Endodermal cell (in vitro differentiated cells): ENCODE measurements at regions not wholly inside any gene's neighbourhood (a gene's known extent, or its start where the extent isn't known, plus 50 kb on each side); places are given as distances from the start of the nearest gene placed in this dataset.

Experiments
- DNase-seq: peaks from one replicate; pipeline ENCODE4 v3.0.0-alpha.2; 2017
- H3K27ac ChIP-seq: 2 replicates; pipeline ENCODE4 v1.5.1; 2013; ENCODE audit warnings: mild to moderate bottlenecking, low read depth, low read length, moderate library complexity
- H3K27me3 ChIP-seq: 2 replicates; pipeline ENCODE4 v1.6.1; 2013; ENCODE audit warnings: mild to moderate bottlenecking, low read length, moderate library complexity; ENCODE audit not compliant: insufficient read depth, control insufficient read depth, poor library complexity, severe bottlenecking
- H3K36me3 ChIP-seq: 2 replicates; pipeline ENCODE4 v1.7.0; 2013; ENCODE audit warnings: mild to moderate bottlenecking, low read length, moderate library complexity; ENCODE audit not compliant: control insufficient read depth, insufficient read depth
- H3K4me1 ChIP-seq: one replicate; pipeline ENCODE4 v1.7.0; 2013; ENCODE audit warnings: low read length; ENCODE audit not compliant: control insufficient read depth, insufficient read depth
- H3K4me3 ChIP-seq: 2 replicates; pipeline ENCODE4 v1.5.1; 2013; ENCODE audit warnings: mild to moderate bottlenecking, low read length, moderate library complexity
- H3K9ac ChIP-seq: 2 replicates; pipeline ENCODE4 v1.6.1; 2013; ENCODE audit warnings: mild to moderate bottlenecking, low read length, moderate library complexity; ENCODE audit not compliant: poor library complexity, severe bottlenecking; ENCODE audit errors: extremely low read depth
- H3K9me3 ChIP-seq: 2 replicates; pipeline ENCODE4 v1.6.1; 2013; ENCODE audit warnings: mild to moderate bottlenecking, low read length, moderate library complexity; ENCODE audit not compliant: control insufficient read depth
- H3K27ac Mint-ChIP-seq: 2 replicates; pipeline ENCODE4 v1.8.0; 2020; ENCODE audit warnings: mixed read lengths
- H3K27me3 Mint-ChIP-seq: 2 replicates; pipeline ENCODE4 v1.8.0; 2021; ENCODE audit warnings: mild to moderate bottlenecking, mixed read lengths; ENCODE audit not compliant: insufficient read depth
- H3K36me3 Mint-ChIP-seq: 2 replicates; pipeline ENCODE4 v1.8.0; 2020; ENCODE audit warnings: low read depth, mixed read lengths
- H3K4me1 Mint-ChIP-seq: 2 replicates; pipeline ENCODE4 v1.8.0; 2020; ENCODE audit warnings: mixed read lengths
- H3K4me3 Mint-ChIP-seq: 2 replicates; pipeline ENCODE4 v1.8.0; 2020; ENCODE audit warnings: mild to moderate bottlenecking, moderate library complexity, mixed read lengths
- H3K9me3 Mint-ChIP-seq: 2 replicates; pipeline ENCODE4 v1.8.0; 2020; ENCODE audit warnings: mild to moderate bottlenecking, mixed read lengths
- CTCF ChIP-seq: fragments of 200-600 bp; sonication (generic); conservative IDR thresholded peaks from 2 replicates; pipeline ENCODE4 v1.5.0; 2021; ENCODE audit warnings: antibody characterized with exemption, mild to moderate bottlenecking
- WGBS, 2 experiments: methylation state at CpG; one replicate each; pipeline versions ENCODE4 v1.1.5 to v1.1.7; 2013; ENCODE audit warnings: missing lambda C conversion rate in 2 of 2, mixed read lengths in 1 of 2; ENCODE audit not compliant: insufficient coverage in 1 of 2, insufficient read length in 1 of 2; 5-methylcytosine and 5-hydroxymethylcytosine counted together

- TF ChIP-seq CTCF: no peak
- no peak overlapping the region for H3K27ac Mint-ChIP-seq
- H3K36me3 ChIP-seq: no peaks in the 10 kb centered on the region
- no peak overlapping the region for H3K27ac ChIP-seq
- H3K9me3 ChIP-seq: no peaks in the 10 kb centered on the region
- no peak for DNase-seq
- H3K9ac ChIP-seq: no peak overlapping the region
- no peaks in the 10 kb centered on the region for H3K4me1 ChIP-seq
- WGBS, 2 experiments: 98% methylated on average over 4 to 5 of the region's 6 CpGs
- peaks cover 10% of the 10 kb centered on the region for H3K4me1 Mint-ChIP-seq
- H3K4me3 Mint-ChIP-seq: no peak overlapping the region
- H3K36me3 Mint-ChIP-seq: no peaks in the 10 kb centered on the region
- no peaks in the 10 kb centered on the region for H3K9me3 Mint-ChIP-seq
- H3K27me3 ChIP-seq: no peaks in the 10 kb centered on the region
- H3K4me3 ChIP-seq: no peak overlapping the region
- peaks cover 4% of the 10 kb centered on the region for H3K27me3 Mint-ChIP-seq
Observed at GRCh38 chr1:234733427-234733826, 123.4 kb upstream of the IRF2BP2 start.

GRCh38 chr1:234732671-234733390 lies 122.9 kb upstream of the IRF2BP2 start:
- H3K36me3 ChIP-seq: no peaks in the 10 kb centered on the region
- no peak overlapping the region for H3K9ac ChIP-seq
- no peaks in the 10 kb centered on the region for H3K27me3 ChIP-seq
- 96 to 98% methylated on average over 9 to 16 of the region's 16 CpGs for WGBS, 2 experiments
- no peaks in the 10 kb centered on the region for H3K4me1 ChIP-seq
- H3K4me3 Mint-ChIP-seq: no peak overlapping the region
- TF ChIP-seq CTCF: no peak
- no peaks in the 10 kb centered on the region for H3K9me3 ChIP-seq
- no peaks in the 10 kb centered on the region for H3K9me3 Mint-ChIP-seq
- no peak overlapping the region for H3K27ac Mint-ChIP-seq
- DNase-seq: no peak
- peaks cover 4% of the 10 kb centered on the region for H3K27me3 Mint-ChIP-seq
- H3K4me3 ChIP-seq: no peak overlapping the region
- H3K27ac ChIP-seq: no peak overlapping the region
- peaks cover 6% of the 10 kb centered on the region for H3K4me1 Mint-ChIP-seq
- H3K36me3 Mint-ChIP-seq: no peaks in the 10 kb centered on the region

GRCh38 chr1:234732260-234732659 lies 122.3 kb upstream of the IRF2BP2 start:
- H3K4me1 Mint-ChIP-seq: peaks cover 10% of the 10 kb centered on the region
- peak overlapping the region; percentile 21 for H3K27ac Mint-ChIP-seq

More at GRCh38 chr1:234732260-234732659, 122.3 kb upstream of the IRF2BP2 start:
- Histone ChIP-seq H3K4me1 (peaks cover 5% of the 10 kb centered on the region), H3K27ac (no peak overlapping the region), H3K4me3 (no peak overlapping the region), H3K9me3 (no peaks in the 10 kb centered on the region), H3K36me3 (no peaks in the 10 kb centered on the region), H3K27me3 (no peaks in the 10 kb centered on the region), H3K9ac (no peak overlapping the region)
- no peak for TF ChIP-seq CTCF
- WGBS, 2 experiments: 94 to 95% methylated on average over 9 of the region's 9 CpGs
- Mint-ChIP-seq H3K9me3 (no peaks in the 10 kb centered on the region), H3K27me3 (peaks cover 4% of the 10 kb centered on the region), H3K4me3 (no peak overlapping the region), H3K36me3 (no peaks in the 10 kb centered on the region)
- no peak for DNase-seq
